PC-9 (cell line): ENCODE measurements at regions not wholly inside any gene's neighbourhood (a gene's known extent, or its start where the extent isn't known, plus 50 kb on each side); places are given as distances from the start of the nearest gene placed in this dataset.

Source experiments
- BruUV-seq: library from RNA; stranded (reverse); fragments of 400-500 nt; replicated peaks from 2 replicates; lab custom pipeline; 2021; lab: Mats Ljungman, UMichigan
- CTCF ChIA-PET: fragments of 300-600 bp; sonication (Branson Sonifier 250); formaldehyde crosslinking; loops from one replicate; lab custom pipeline; 2022; ENCODE audit warnings: antibody characterized with exemption; lab: Charles Lee
- POLR2A ChIA-PET: fragments of 300-600 bp; sonication (Branson Sonifier 250); formaldehyde crosslinking; loops from one replicate; lab custom pipeline; 2022; ENCODE audit warnings: antibody characterized with exemption; ENCODE audit not compliant: unreplicated experiment; lab: Charles Lee
- DNase-seq, 2 experiments: peaks; one replicate each; pipeline versions ENCODE4 v3.0.0 to v3.0.0-alpha.2; 2015 to 2022; ENCODE audit warnings: mixed read lengths in 1 of 2
- H2AFZ ChIP-seq: fragments of 200-600 bp; sonication (generic); 2 replicates; pipeline ENCODE4 v1.8.1; 2017; ENCODE audit warnings: antibody characterized with exemption
- H3F3A ChIP-seq: fragments of 200-600 bp; sonication (generic); 2 replicates; pipeline ENCODE4 v1.8.1; 2017; ENCODE audit warnings: antibody characterized with exemption, mild to moderate bottlenecking, low read depth; ENCODE audit not compliant: insufficient read depth
- H3K27ac ChIP-seq: fragments of 200-600 bp; sonication (generic); 2 replicates; pipeline ENCODE4 v1.6.1; 2016; ENCODE audit warnings: mixed run types
- H3K27me3 ChIP-seq: fragments of 200-600 bp; sonication (generic); 2 replicates; pipeline ENCODE4 v1.6.1; 2016; ENCODE audit warnings: low read depth, mixed run types; ENCODE audit not compliant: insufficient read depth
- H3K36me3 ChIP-seq: fragments of 200-600 bp; sonication (generic); 2 replicates; pipeline ENCODE4 v1.6.1; 2016; ENCODE audit warnings: low read depth, mixed run types
- H3K4me1 ChIP-seq: fragments of 200-600 bp; sonication (generic); replicated peaks from 2 replicates; pipeline ENCODE4 v1.6.1; 2016; ENCODE audit warnings: mixed run types; ENCODE audit not compliant: insufficient read depth
- H3K4me2 ChIP-seq: fragments of 200-600 bp; sonication (generic); 2 replicates; pipeline ENCODE4 v1.6.1; 2017; ENCODE audit warnings: mixed run types
- H3K4me3 ChIP-seq: fragments of 200-600 bp; sonication (generic); 2 replicates; pipeline ENCODE4 v1.6.1; 2016; ENCODE audit warnings: mixed run types
- H3K79me2 ChIP-seq: fragments of 200-600 bp; sonication (generic); 2 replicates; pipeline ENCODE4 v1.6.1; 2017; ENCODE audit warnings: low read depth, mixed run types
- H3K9me2 ChIP-seq: fragments of 200-600 bp; sonication (generic); 2 replicates; pipeline ENCODE4 v1.8.1; 2017; ENCODE audit warnings: mild to moderate bottlenecking; ENCODE audit not compliant: insufficient read depth
- H3K9me3 ChIP-seq: fragments of 200-600 bp; sonication (generic); 2 replicates; pipeline ENCODE4 v1.8.1; 2016; ENCODE audit warnings: low read depth; ENCODE audit not compliant: insufficient read depth
- H4K20me1 ChIP-seq: fragments of 200-600 bp; sonication (generic); 2 replicates; pipeline ENCODE4 v1.8.1; 2017; ENCODE audit not compliant: insufficient read depth
- CTCF ChIP-seq: fragments of 200-600 bp; sonication (generic); conservative IDR thresholded peaks from 2 replicates; pipeline ENCODE4 v1.6.1; 2017; ENCODE audit warnings: mixed run types, antibody characterized with exemption, mild to moderate bottlenecking, moderate library complexity
- EZH2 ChIP-seq: fragments of 200-600 bp; sonication (generic); IDR thresholded peaks from 2 replicates; pipeline ENCODE4 v1.8.0; 2017; ENCODE audit warnings: antibody characterized with exemption, low read depth
- intact Hi-C: fragments of 100-400 bp; cut with micrococcal nuclease; formaldehyde crosslinking; loops from one replicate; pipeline ENCODE4 v1.10.0; 2022; ENCODE audit not compliant: unreplicated experiment

GRCh38 chr16:64724339-64724738 lies 397.5 kb downstream of the CDH11 start:
- H3K4me3 ChIP-seq: no peak overlapping the region
- no peak for DNase-seq
- no peak overlapping the region for H2AFZ ChIP-seq
- TF ChIP-seq EZH2: no peak
- TF ChIP-seq CTCF: no peak
- H3K4me1 ChIP-seq: no peaks in the 10 kb centered on the region
- BruUV-seq: no TSS peak
- H4K20me1 ChIP-seq: no peaks in the 10 kb centered on the region
- H3K4me2 ChIP-seq: no peak overlapping the region
- intact Hi-C loops: no loop called here
- H3K79me2 ChIP-seq: no peaks in the 10 kb centered on the region
- H3K9me2 ChIP-seq: no peaks in the 10 kb centered on the region
- ChIA-PET CTCF (no interaction called here), POLR2A (interaction anchor here (0.6 kb wide), 1 partner anchor 405 kb away, joined by 7 read pairs; no protein-coding TSS in a partner anchor)
- H3K27ac ChIP-seq: no peak overlapping the region
- H3K27me3 ChIP-seq: no peaks in the 10 kb centered on the region; the same call in 1 of the 2 replicates
- no peaks in the 10 kb centered on the region for H3K9me3 ChIP-seq
- H3F3A ChIP-seq: no peaks in the 10 kb centered on the region
- no peaks in the 10 kb centered on the region for H3K36me3 ChIP-seq

GRCh38 chr16:64718486-64718885 lies 403.4 kb downstream of the CDH11 start:
- Histone ChIP-seq H3K27ac (no peak overlapping the region), H3K27me3 (no peaks in the 10 kb centered on the region; the same call in 1 of the 2 replicates), H2AFZ (no peak overlapping the region), H3F3A (no peaks in the 10 kb centered on the region), H3K4me2 (no peak overlapping the region), H3K9me3 (no peaks in the 10 kb centered on the region), H4K20me1 (no peaks in the 10 kb centered on the region), H3K4me3 (no peak overlapping the region), H3K36me3 (no peaks in the 10 kb centered on the region), H3K9me2 (no peaks in the 10 kb centered on the region), H3K79me2 (no peaks in the 10 kb centered on the region), H3K4me1 (no peaks in the 10 kb centered on the region)
- TF ChIP-seq EZH2 (no peak), CTCF (no peak)
- CTCF ChIA-PET: no interaction called here
- intact Hi-C loops: no loop called here
- BruUV-seq: no TSS peak
- POLR2A ChIA-PET: no interaction called here
- no peak for DNase-seq

- POLR2A ChIA-PET: no interaction called here
- Histone ChIP-seq H2AFZ (no peak overlapping the region), H3F3A (no peaks in the 10 kb centered on the region), H3K36me3 (no peaks in the 10 kb centered on the region), H3K79me2 (no peaks in the 10 kb centered on the region), H3K9me3 (no peaks in the 10 kb centered on the region), H3K27me3 (no peaks in the 10 kb centered on the region; the same call in 1 of the 2 replicates), H3K9me2 (no peaks in the 10 kb centered on the region), H4K20me1 (no peaks in the 10 kb centered on the region), H3K4me3 (no peak overlapping the region), H3K27ac (no peak overlapping the region), H3K4me2 (no peak overlapping the region), H3K4me1 (no peaks in the 10 kb centered on the region)
- intact Hi-C loops: no loop called here
- CTCF ChIA-PET: no interaction called here
- no peak for DNase-seq
- BruUV-seq: no TSS peak
- TF ChIP-seq CTCF: no peak
- TF ChIP-seq EZH2: no peak
Measured at GRCh38 chr16:64717871-64718270, 404.0 kb downstream of the CDH11 start.
